Right renal pelvis (tissue), 4 donors: ENCODE measurements at regions not wholly inside any gene's neighbourhood (a gene's known extent, or its start where the extent isn't known, plus 50 kb on each side); places are given as distances from the start of the nearest gene placed in this dataset.
A peak's percentile ranks its signal among the peaks of the same experiment; 100 is the strongest.

Source experiments
- DNase-seq, 4 donors: peaks; one replicate each; pipeline ENCODE4 v3.0.0-alpha.2; 2013; ENCODE audit warnings: low read depth in 4 of 4, low spot score in 3 of 4, missing footprints in 1 of 4

DNA sequence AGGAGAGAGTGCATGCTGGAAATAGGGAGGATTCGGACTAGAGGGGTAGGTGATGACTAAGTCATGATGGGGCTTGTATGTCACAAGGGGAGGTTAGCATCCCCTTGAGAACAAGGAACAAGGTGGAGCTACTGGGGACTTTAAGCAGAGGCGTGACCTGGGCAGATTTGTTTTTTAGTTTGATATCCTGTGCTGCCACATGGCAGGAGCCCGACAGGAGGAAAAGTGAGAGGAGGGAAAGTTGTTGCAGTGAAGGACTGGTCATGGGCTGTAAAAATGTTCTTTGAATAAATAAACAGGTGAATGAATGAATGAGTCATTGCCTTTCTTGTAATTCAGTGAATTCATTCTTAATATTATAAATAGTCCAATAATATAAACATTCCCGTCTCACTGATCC, 365.1 kb upstream of the CDH5 start:
- no peak for DNase-seq

DNA sequence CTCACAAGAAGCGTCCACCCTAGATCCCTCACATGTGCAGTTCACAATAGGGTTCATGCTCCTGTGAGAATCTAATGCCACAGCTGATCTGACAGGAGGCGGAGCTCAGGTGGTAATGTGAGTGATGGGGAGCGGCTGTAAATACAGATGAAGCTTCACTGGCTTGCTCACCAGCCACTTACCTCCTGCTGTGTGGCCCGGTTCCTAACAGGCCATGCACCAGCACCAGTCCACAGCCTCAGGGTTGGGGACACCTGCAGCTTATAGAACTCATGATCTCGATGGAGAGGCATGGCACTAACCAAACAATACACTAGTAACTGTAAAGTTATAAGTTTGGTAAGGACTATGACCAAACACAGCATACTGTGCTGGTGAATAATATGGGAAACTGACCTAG, 368.0 kb upstream of the CDH5 start:
- no peak for DNase-seq

DNA sequence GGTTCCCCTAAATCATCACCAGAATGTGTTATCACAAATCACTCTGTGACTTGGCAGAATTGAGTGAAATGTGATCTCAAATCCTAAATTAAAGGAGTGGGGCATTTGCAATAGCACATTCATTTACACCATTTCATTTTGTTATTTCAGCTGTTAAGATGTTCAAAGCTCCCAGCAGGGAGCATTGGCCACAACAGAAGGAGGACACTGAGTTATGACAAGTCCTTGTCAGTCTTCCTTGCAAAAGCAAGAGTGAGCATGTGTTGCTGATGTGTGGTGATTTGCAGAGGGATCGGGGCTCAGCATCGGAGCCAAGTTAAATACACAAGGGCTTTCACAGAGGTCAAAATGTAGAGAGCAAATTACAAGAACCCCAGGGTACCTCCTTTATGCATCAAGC, 372.2 kb upstream of the CDH5 start:
- DNase-seq = no peak

DNA sequence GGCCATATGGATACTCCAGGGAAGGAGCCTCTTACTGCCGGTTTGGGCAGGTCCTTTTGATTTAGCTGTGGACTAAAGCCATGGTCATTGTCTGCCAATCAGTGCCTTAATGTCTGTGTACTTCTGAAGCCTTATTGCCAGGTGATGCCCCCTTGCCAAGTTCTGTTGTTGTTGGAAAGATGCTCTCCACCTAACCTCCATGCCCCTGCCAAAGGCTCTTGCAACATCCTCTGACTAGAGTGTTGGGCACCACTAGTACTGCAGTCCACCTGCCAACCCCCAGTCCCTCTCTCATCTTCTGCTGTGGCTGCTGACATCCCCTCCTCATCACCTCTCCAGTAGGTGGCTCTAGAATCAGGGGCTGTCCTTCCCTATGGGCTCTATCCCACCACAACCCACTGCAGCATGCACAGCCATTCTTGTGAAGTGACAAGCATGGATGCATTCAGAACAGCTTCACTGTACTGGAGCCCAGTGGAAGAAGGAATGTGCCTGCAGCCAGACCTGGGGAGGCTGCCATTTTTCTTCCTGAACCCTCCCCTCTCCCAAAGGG, 375.3 kb upstream of the CDH5 start:
- DNase-seq = no peak

DNA sequence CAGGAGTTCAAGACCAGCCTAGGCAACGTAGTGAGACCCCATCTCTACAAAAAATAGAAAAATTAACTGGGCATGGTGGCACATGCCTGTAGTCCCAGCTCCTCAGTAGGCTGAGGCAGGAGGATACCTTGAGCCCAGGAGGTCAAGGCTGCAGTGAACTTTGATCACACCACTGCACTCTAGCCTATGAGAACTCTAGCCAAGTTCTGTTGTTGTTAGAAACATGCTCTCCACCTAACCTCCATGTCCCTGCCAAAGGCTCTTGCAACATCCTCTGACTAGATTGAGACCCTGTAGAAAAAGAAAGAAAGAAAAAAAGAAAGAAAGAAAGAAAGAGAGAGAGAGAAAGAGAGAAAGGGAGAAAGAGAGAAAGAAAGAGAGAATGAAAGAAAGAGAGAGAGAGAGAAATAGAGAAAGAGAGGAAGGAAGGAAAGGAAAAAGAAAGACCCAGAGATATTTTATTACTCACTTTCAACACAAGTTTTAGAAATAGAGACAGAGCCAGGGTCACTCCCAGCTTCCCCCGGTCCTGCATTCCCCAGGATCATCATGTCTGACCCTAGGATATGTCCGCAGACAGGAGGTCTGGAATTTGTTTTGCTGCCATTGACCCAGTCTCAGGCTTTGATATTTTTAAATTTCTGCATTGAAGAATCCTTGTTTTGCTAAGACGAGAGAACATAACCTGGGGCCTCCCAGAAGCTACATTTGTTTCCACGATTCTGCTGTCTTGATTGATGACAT, 376.5 kb upstream of the CDH5 start:
- DNase-seq = no peak

DNA sequence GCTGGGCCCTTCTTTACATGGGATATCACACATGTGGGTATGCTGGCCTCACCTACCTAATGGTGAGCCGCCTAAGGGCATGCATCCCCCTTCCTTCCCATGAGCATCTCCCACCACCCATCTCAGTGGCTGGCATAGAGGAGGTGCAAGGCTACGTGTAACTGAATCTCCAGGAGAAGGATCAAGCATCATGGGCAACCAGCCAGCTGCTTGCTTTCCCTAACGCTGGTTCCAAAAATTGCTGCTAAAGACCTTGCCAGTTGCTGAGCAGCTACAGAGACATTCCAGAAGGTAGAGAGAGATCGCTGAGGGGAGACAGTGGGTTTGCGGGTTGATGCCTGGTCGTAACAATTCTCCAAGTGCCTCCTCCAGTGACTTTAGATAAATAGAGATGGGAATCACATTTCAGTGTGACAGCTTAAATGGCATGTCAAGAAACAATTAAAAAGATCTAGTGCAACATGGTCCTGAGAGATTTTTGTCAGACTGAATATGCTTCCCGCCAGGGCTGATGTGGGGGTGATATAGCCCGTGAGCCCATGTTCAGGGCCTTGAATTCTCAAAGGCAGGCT, 378.4 kb upstream of the CDH5 start:
- DNase-seq = no peak

DNA sequence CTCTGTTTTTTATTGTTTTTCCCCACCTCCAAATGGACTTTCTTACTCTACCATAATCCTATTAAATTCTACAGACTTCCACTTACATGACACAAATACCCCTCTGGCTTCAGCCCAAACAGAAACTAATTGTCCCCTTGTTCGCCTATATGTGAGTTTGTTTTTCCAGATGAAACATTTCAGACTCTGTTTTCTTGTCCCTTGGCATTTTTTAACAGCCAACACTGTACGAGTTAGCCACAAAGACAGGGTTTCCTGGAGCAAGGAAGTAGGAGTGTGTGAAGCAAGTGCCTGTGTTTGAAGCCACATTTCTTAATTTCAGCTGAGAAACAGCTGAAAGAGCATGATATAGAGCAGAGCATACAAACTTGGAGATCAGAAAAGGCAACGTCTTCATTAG, 382.2 kb upstream of the CDH5 start:
- no peak for DNase-seq

DNA sequence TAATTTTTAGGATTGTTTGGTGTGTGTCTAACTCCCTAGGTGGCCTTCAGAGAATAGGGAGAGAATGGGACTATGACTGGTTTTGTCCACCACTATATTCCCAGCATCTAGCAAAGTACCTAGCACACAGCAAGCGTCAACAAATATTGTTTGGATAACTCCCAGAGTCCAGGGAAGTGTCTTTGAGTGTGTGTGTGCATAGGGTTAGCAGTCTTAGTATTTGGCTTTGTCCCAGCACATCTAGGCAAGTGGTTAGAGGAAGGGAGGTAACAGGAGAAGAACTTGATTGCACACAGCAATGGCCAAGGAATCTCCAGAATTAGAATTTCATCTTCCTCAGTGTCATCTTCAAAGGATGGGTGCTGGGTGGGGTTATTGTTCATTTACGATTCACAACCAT, 385.4 kb upstream of the CDH5 start:
- no peak for DNase-seq

DNA sequence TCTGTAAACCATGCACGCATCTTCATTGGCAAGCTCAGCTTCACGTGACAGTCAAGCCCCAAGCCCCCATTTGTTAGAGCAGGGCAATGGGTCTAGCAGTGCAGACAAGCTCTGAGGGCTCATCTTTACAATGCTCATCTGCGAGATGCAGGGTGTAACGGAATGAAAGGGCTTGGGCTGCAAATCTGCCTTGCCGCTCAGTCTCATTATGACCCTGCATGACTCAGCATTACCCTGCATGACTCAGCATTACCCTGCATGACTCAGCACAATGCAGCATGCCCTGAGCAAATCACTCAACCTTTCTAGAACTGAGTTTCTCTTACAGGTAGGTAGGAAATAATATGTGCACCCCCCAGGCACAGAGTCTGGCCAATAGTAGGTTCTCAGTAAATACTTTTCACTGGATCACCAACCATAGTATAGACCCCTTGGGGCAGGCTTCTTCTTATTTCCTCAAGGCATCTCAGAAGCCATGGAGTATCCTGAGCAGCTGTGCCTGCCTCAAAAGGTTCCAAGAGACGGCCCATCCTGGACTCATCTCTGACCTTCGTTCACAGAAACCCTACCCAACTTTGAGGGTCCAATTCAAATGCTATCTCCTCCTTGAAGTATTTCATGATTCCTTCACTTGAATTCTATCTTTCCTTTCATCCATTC, 391.3 kb upstream of the CDH5 start:
- no peak for DNase-seq

DNA sequence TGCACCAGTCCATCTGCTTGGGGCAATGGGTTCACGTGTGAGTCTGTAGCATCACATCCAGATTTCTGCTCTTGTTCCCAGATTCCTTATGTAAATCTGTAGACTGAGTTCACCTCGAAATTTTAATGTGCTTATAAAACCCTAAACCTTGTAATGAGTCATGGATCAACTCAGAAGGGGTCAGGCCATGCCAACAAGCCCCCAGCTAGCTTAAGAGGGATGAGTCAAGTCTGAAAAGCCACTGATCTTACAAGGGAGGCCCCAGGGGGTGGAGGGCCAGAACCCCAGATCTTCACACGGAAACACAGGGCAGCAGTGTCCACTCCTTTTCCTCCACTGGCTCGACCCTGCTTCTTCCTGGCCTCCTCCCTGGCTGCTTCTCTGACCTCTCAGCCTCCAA, 399.1 kb upstream of the CDH5 start:
- DNase-seq = no peak

DNA sequence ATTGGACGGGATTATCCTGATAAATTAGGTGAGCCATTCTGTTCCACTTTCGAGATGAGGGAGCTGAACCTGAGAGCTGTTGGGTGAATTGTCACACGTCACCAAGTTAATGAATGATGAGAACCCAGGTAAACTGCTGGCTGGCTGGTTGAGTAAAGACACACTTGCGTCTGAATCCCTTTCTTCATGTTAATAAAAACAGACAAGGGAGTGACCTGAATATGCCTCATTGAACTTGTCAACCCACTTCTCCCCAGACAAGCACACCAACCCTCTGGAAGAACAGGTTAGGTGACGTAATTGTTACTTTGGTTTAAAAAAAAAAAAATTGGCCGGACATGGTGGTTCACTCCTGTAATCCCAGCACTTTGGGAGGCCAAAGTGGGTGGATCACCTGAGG, 400.9 kb upstream of the CDH5 start:
- peak in 1 of 4 donors; percentile 33 for DNase-seq

DNA sequence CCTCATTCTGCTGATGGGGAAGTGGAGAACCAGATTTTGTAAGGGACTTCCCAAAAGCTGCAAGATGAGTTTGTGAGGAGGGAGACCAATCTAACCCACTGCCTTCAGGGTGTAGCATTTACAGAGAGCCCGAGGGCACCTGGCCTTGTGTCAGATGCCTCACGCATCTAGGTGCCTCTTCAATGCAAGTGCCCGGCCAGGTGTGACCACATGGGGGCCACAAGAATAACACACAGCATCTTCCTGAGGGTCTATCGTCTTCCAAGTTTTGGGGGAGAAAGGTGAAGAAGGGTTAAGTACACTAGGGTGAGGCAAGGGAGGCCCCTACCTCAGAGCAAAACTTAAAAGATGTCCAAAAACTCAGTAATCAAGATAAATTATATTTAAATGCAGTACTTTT, 401.7 kb upstream of the CDH5 start:
- no peak for DNase-seq

DNA sequence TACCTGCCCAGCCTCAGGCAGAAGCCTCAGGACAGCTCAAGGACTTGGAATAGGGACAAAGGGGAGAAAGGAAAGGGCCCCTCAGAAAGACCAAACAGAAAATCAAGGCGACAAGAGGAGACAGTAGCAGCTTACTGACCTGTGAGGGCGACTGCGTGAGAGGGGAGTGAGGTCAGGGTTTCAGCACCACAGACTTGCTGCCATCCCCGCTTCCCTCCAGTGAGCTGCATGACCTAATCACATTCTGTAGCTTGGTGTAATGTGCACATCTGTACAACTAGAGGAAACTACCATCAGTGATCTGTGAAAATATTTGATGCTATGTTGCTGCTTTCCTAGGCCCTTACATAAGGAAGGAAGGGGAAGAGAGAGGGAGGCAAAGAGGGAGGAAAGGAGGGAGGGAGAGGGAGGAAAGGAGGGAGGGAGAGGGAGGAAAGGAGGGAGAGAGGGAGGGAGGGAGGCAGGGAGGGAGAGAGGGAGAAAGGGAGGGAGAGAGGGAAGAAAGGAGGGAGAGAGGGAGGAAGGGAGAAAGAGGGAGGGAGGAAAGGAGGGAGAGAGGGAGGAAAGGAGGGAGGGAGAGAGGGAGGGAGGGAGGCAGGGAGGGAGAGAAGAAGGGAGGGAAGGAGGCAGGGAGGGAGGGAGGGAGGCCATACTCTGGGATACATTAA, 404.9 kb upstream of the CDH5 start:
- no peak for DNase-seq

DNA sequence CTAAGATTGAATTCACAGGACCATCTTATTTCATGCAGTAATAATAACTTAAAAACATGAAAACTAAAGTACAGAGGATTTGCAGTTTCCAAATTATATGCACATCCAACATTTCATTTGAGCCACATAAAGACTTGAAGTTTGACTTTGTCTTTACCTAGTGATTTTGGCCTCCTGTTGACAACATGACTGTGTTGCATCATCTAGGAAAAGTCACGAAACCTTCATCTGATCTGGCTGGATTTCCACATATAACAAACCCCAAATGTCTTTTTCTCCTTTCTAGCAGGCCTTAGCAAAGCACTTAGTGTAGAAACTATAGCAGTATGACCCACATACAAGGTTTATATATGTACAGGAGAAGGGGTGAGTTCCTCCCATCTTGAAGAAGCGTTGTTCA, 406.5 kb upstream of the CDH5 start:
- DNase-seq = no peak

DNA sequence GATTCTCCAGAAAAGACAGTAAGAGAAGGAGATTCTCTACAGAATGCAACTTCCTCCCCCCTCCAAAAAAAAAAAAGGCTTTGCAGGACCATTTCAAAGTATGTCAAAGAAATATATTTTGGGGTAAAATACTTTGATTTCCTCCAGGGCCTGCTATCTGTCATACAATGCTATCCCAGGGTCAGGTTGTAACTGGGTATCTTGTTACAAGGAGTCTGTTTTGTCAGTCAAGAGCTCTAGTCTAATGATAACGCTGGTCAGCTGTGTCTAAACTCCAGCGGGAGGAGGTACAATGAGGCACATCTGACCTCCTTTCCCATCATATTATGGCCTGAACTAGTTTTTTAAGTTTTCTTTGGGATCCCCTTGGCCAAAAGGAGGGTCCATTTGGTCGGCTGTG, 408.4 kb upstream of the CDH5 start:
- no peak for DNase-seq

DNA sequence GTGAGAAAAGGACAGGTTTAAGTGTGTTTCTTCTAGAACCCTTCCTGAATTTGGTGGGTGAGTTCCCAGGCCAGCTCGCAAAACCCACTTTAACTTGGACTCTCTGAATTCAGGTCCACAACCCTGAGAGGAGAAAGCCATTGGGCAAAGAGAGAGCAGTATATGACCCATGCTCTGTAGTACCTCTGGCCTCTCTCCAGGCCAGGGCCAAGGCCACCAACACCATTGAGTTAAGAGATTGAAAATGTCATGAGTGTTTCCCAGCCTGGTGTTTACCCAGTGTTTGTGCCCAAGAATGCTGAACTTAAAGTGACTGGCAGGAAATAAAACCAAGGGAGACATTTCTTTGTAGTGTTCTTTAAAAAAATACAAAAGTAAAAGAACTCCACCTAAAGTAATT, 410.4 kb upstream of the CDH5 start:
- no peak for DNase-seq

DNA sequence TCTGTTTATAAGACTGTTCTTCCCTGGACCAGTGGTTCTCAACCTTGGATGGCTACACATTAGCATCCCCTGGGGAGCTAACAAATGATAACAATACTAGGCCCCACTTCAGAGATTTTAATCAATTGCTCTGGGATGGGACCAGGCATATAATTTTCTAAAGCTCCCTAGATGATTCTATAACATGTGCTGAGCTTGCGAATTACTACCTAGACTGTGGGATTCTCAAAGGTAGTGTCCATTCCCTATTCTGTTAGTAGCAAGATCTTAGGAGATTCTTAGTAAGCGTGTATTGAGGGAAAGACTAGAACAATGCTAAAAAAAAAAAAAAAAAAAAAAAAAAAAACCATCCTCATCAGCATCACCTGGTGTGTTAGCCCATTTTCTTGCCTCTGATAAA, 412.0 kb upstream of the CDH5 start:
- no peak for DNase-seq

DNA sequence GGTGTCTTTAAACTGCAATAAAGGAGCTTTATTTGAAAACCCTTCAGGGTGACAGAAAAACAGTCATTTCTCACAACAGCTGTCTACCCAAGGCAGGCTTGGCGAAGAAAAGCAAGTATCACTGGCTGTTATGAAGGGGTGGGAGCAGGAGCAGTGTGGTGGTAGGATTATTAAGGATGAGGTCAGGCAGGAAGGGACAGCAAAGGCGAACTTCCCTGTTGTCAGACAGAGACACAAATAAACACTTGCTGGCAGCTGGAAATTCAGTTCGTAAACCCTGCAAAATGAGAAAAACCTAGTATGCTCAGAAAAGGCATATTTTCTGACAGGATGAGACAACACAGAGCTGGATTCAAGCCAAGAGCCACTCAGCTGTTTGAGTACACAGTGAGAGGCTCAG, 416.3 kb upstream of the CDH5 start:
- DNase-seq = no peak

DNA sequence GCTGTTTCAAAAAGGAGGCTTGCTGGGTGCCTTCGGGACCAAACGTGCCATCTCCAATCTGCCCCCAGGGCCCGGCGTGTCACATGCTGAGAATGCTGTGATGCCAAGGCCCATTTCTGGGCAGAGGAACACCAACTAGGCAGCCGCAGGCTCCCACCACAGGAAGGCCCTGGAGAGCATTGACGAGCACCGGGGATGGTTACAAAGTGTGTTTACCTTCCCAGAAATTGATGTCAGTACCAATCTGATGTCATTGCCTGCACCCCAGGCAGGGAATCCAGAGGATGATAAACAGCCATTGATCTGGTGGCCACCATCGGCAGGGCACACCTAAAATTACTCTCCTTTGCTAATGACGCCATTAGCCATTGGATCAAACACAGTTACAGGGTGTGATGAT, 418.1 kb upstream of the CDH5 start:
- DNase-seq = no peak

DNA sequence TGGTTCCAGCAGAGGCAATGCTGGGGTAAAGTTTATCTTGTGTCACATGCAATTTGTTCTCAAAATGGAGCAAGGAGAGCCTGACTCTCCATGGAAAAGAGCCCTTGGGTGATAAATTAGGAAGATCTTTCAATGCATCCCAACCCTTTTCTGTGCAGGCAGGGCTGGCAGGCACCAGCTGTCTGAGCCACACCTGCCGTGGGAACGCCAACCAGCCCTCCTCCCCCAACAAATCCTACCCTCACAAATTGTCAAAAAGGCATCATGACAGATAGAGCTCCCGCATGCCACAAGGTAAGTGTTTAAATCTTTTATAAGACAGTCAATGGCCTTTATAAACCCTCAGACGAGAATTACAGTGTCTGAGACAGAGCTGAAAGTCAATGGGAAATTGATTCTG, 418.5 kb upstream of the CDH5 start:
- no peak for DNase-seq

DNA sequence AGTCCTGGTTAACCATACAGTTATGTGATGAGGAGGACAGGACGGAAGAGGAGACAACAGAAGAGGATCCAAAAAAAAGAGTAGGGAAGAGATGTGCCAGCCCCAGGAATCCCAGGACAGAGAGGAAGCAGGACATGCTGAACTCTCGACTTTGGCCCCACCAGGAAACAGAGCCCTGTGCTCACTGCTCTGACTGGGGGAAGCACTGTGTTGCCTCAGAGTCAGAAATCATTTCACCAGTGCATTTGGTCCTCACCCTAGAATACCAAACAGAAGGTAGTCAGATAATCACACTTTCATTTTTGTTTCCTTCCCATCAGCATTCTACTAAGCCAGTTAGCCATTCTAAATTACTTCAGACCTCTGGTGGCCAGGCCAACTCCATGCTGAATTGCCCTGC, 421.0 kb upstream of the CDH5 start:
- no peak for DNase-seq

DNA sequence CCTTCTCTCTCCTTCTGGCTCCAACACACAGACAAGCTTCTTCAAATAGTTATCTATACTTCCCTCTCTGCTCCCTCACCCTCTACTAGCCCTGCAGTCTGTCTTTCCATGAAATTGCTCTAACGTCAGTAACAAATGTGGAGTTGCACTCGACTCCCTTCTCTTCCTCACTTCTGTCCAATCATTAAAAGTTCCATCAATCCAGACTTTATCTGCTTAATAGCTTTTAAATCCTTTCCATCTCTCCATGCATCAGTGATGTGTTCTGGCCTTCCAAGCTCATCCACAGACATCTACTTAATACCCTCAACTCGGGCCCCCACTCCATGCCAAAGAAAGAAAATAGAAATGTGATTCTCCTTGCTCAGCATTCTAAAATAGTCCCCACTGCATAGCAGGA, 422.1 kb upstream of the CDH5 start:
- DNase-seq = no peak
